ENCODE measurements at regions not wholly inside any gene's neighbourhood (a gene's known extent, or its start where the extent isn't known, plus 50 kb on each side); places are given as distances from the start of the nearest gene placed in this dataset.

- ATAC-seq (no peak), DNase-seq (no peak)
- Histone ChIP-seq H3K4me1 (no peaks in the 10 kb centered on the region), H3K9me3 (no peaks in the 10 kb centered on the region), H3K27ac (no peak overlapping the region), H3K27me3 (no peaks in the 10 kb centered on the region), H3K4me3 (no peak overlapping the region), H3K36me3 (no peaks in the 10 kb centered on the region)
- TF ChIP-seq POLR2A (IDR thresholded peaks at IDR 0.05), result no peak
- TF ChIP-seq CTCF (IDR thresholded peaks at IDR 0.05), result no peak
- WGBS (ENCODE audit: insufficient coverage, low coverage, low lambda C conversion rate, missing lambda C conversion rate), result 12% methylated on average over 2 of the region's 2 CpGs
- intact Hi-C loops (cut with DNase I), result no loop called here
These were observed 1068.4 kb downstream of the ARAP2 start for GRCh38 chr4:35175894-35176293.

DNA sequence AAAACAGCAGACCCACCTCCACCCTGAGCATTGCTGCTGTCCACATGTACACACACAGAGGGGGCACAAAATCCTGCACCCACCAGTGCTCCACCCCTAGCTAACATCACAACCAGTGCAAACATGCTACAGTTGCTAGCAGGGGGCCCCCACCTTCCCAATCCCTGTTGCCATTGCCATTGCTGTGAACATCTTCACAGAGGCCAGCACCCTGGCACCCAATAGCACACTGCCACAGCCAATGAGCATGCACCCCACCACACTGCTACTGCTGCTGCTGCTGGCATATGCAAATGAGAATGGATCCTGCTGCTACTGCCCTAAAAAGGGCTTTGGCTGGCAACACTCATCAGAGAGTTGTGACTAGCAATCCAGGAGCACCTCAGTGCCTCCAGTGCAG is 1061.9 kb downstream of the ARAP2 start:
- H3K4me3 ChIP-seq, result no peak overlapping the region
- H3K4me1 ChIP-seq, result no peaks in the 10 kb centered on the region
- no peaks in the 10 kb centered on the region for H3K27me3 ChIP-seq
- intact Hi-C loops (cut with DNase I), result no loop called here
- H3K27ac ChIP-seq, result no peak overlapping the region
- H3K9me3 ChIP-seq, result no peaks in the 10 kb centered on the region
- DNase-seq (no peak), ATAC-seq (no peak)
- TF ChIP-seq POLR2A (IDR thresholded peaks at IDR 0.05), result no peak
- no peak for TF ChIP-seq CTCF (IDR thresholded peaks at IDR 0.05)
- H3K36me3 ChIP-seq, result no peaks in the 10 kb centered on the region

- DNase-seq, result no peak
- Histone ChIP-seq H3K4me3 (no peak overlapping the region), H3K27me3 (no peaks in the 10 kb centered on the region), H3K4me1 (no peaks in the 10 kb centered on the region), H3K36me3 (no peaks in the 10 kb centered on the region), H3K9me3 (no peaks in the 10 kb centered on the region), H3K27ac (no peak overlapping the region)
- intact Hi-C loops (cut with DNase I), result no loop called here
- TF ChIP-seq CTCF (IDR thresholded peaks at IDR 0.05) (no peak), POLR2A (IDR thresholded peaks at IDR 0.05) (no peak)
- ATAC-seq, result no peak
- 23% methylated on average over 3 of the region's 3 CpGs for WGBS (ENCODE audit: insufficient coverage, low coverage, low lambda C conversion rate, missing lambda C conversion rate)
These were observed 1054.2 kb downstream of the ARAP2 start for GRCh38 chr4:35189988-35190613.

GRCh38 chr4:35201403-35201802 is 1042.9 kb downstream of the ARAP2 start:
- WGBS (ENCODE audit: insufficient coverage, low coverage, low lambda C conversion rate, missing lambda C conversion rate), result 70% methylated on average over 2 of the region's 2 CpGs
- DNase-seq, result no peak
- H3K4me1 ChIP-seq, result no peaks in the 10 kb centered on the region
- H3K27me3 ChIP-seq, result no peaks in the 10 kb centered on the region
- ATAC-seq, result no peak
- H3K4me3 ChIP-seq, result no peak overlapping the region
- intact Hi-C loops (cut with DNase I), result no loop called here
- no peak overlapping the region for H3K27ac ChIP-seq
- TF ChIP-seq CTCF (IDR thresholded peaks at IDR 0.05), result no peak
- no peak for TF ChIP-seq POLR2A (IDR thresholded peaks at IDR 0.05)
- H3K36me3 ChIP-seq, result no peaks in the 10 kb centered on the region
- H3K9me3 ChIP-seq, result no peaks in the 10 kb centered on the region

DNA sequence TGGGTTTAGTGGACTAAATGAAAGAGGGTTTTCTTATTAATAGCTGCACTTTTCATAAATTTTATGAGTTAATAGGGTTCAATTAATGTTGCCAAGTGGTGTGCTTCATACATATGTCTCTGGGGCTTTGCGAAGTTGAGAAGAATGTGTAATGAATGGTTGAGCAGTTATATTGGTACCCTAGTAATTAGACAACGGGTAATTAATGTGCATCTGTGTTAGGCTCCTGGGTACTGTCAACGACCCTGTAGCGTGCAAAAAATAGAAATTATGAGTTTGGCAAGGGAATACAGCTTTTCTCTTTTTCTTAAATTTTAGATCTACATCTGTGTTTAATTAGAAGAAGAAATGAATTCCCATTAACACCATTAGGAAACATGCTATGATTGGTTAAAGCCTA is 1027.7 kb downstream of the ARAP2 start:
- Histone ChIP-seq H3K36me3 (no peaks in the 10 kb centered on the region), H3K27ac (no peak overlapping the region), H3K9me3 (no peaks in the 10 kb centered on the region), H3K4me3 (no peak overlapping the region), H3K4me1 (no peaks in the 10 kb centered on the region), H3K27me3 (no peaks in the 10 kb centered on the region)
- 50% methylated on average over 4 of the region's 4 CpGs for WGBS (ENCODE audit: insufficient coverage, low coverage, low lambda C conversion rate, missing lambda C conversion rate)
- ATAC-seq (no peak), DNase-seq (no peak)
- TF ChIP-seq POLR2A (IDR thresholded peaks at IDR 0.05), result no peak
- no peak for TF ChIP-seq CTCF (IDR thresholded peaks at IDR 0.05)
- intact Hi-C loops (cut with DNase I), result no loop called here

Data from right lobe of liver (tissue), 6 donors.